GM15510 (cell line): ENCODE measurements at regions not wholly inside any gene's neighbourhood (a gene's known extent, or its start where the extent isn't known, plus 50 kb on each side); places are given as distances from the start of the nearest gene placed in this dataset.

Source experiments
- POLR2A ChIP-seq: IDR thresholded peaks from 3 replicates; pipeline ENCODE4 v1.6.1; 2011; ENCODE audit warnings: borderline replicate concordance; ENCODE audit not compliant: insufficient read length; ENCODE audit errors: extremely low read depth

DNA sequence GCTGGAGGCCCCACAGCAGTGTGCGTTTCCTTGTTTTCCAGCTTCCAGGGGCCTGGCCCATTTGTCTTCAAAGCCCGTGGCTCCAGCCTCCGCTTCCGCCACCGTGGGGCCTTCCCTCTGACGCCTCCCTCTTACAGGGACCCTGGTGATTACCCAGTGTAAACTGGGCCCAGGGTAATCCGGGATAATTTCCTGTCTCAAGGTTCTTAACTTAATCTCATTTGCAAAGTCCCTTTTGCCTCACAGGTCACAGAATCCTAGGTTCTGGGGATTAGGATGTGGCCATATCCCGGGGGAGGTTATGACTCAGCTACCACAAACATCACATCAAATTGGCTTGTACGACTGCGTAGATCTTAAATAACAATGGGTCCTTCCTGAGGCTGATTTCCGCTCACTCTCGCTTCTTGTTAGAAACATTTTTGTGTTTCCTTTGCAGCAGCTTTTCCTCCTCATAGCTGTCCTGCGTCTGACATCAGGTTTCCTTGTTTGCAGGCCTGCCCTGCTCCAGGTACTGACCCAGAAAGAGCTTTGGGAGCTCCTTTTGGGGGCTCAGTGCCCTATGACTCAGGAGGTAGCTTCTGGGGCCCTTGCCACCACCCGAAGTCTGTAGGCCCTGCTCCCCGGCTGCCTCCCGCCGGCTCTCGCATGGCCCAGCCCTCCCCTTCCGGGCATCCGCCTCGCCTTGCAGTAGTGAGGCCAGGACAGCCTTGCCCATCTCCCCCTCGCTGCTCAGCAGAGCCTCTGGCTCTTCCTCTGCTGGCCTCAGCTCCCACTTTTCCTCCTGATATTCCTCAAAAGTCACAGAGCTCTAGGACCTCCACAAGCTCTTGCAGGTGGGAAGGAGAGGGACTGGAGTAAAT, 100.5 kb downstream of the ERMARD start:
- no peak for TF ChIP-seq POLR2A

DNA sequence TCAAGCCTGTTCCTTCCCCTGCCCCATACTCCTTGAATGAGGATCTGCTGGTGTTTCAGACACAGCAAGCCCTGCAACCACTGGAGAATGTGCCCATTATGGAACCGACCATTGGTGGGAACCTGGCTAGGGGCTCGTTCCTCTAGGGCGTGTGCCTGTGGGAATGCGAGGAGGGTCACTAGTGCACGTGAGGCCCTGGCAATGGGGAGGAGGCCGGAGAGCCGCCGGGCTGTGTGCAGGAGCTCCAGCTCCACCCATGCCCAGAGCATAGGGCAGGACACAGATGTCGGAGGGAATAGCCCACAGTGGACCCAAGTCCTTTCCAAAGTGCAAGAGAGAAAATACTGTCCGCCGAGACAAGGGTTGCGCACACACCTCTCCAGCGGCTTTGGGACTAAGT, 99.3 kb downstream of the ERMARD start:
- TF ChIP-seq POLR2A, result no peak

GRCh38 chr6:169850154-169850553, 98.7 kb downstream of the ERMARD start:
- no peak for TF ChIP-seq POLR2A

DNA sequence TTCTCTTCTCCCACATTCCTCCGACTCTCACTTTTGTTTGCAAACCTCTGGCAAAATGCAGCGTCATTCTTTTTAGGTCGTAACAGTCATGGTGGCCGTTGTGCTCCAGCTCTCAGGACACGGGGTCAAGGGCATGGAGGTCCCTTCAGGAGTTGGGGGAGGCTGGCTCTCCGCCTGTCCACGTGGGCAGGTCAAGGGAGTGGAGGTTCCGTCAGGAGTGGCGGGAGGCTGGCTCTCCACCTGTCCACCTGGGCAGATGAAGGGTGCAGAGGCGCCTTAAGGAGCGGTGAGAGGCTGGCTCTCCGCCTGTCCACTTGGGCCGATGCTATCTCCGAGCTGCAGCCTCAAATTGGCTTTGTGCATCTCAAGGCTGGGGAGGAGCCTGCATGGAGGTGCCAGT, 98.0 kb downstream of the ERMARD start:
- TF ChIP-seq POLR2A, result no peak

GRCh38 chr6:169848946-169849345, 97.5 kb downstream of the ERMARD start:
- no peak for TF ChIP-seq POLR2A

GRCh38 chr6:169847901-169848311, 96.5 kb downstream of the ERMARD start:
- TF ChIP-seq POLR2A, result no peak

DNA sequence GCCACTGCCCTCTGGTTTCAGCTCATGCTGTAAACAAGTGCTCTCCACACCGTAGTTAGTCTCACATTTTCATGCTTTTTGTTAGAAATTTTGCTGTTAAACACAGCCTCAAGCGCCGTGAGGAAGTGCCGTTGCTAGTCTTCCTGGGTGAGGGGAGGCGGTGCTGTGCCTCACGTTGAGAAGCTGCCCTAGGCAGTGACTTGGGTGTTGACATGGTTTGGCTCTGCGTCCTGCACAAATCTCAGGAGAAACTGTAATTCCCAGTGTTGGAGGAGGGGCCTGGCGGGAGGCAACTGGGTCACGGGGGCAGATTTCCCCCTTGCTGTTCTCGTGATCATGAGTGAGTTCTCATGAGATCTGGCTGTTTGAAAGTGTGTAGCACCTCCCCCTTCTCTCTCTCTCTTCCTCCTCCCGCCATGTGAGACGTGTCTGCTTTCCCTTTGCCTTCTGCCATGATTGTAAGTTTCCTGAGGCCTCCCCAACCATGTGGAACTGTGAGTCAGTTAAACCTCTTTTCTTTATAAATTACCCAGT, 95.8 kb downstream of the ERMARD start:
- no peak for TF ChIP-seq POLR2A

DNA sequence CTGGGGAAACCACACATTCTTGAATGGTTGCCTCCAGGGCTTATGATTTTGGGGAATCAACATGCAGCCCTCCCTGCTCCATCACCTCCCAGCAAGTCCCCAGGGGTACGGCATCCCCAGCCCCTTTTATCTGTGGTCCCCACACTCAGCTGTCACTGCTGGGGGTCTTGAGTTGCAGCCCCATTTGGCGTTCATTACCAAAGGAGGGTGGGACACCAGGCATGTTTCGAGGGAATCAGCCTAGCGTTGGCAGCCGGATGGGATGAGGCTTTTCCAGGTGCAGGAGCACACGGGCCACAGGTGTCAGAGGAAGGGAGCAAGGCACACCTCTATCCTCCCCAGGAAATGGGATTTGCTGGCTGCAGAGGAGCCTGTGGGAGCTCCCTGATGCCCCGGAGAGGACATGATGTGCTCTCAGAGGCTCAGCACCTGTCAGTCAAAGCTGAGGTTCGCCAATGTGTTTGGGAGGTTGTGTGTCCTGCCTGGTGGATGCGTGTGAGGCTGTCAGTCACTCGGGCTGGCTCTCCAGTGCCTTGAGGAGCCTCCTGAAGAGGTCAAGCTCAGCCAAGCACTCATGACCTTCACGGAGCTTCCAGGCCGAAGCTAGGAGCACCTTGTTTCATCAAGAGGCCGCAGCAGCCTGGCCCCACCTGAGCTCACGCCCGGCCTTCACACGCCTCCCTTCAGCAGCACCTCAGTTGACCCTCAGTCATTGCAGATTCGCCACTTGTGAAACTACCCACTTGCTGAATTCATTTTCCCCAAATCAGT, 95.0 kb downstream of the ERMARD start:
- TF ChIP-seq POLR2A, result no peak

DNA sequence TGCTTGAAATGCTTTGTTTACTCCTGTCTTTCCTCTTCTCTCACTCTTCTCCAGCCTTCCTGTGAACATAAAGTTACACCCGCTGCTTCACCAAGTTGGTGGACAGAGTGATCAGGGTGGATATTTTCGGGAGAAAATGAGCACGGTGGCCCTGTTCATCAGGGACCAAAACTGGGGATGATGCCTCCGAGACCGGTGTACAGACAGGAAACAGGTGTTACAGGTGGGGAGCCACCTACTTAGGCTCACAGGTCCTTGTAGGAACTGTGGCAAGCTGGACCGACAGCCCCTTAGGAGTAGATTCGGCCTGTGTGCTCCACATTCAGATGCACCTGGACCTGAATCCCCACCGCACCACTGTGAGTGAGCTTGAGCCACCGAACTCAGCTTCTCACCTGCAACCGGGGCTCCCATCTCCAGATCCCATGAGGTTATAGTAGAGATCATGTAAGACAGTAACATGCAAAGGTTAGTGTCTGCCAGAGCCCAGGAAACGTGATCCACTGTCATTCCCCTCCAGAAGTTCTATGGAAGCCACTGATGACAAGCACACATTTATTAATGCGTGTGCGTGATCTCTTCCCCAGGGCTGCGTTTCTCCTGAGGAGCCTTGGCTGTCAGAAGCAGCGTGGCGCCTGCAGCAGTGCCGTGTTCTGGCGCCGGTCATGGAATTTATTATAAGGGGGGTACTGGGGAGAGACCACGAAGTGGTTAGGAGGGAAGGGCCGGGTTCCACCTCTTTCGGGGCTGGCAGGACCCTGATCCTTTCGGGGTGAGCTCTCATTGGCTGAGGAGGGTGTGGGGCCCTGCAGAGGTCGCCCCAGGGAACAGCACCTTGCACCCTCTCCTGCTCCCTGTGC, 94.2 kb downstream of the ERMARD start:
- TF ChIP-seq POLR2A, result no peak

DNA sequence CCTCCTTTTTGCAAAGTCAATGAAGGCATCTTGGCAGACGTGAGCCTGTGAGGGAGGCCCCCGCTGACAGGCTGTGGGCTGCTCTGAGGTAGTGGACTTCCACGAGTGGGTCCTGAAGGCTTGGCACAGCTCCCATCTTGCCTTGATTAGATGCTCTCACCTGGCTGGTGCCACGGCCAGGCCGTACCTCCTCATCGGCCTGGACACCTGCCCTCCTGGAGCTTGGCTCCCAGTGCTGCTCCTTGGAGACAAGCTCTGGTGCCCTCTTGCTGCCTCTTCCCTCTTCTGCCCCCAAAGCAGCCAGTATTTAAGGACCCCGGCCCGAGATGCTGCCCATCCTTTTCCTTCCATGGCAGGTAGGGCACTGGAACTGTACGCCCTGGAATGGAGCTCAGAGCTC, 93.5 kb downstream of the ERMARD start:
- no peak for TF ChIP-seq POLR2A

DNA sequence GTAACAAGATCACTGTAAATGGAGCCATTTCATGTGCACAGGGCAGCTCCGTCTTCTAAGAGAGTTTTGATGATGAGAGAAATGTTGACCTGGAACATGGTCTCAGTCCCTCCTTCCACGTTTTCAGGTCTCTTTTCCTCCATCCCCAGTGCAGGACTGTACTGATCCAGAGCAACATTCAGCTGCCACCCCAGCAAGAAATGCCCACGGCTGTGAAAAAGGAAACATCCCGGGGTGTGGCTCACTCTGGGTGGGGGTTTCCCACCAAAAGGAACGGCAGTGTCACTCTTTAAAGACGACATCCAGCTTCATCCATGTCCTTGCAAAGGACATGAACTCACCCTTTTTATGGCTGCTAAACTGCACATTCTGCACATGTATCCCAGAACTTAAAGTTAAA, 92.6 kb downstream of the ERMARD start:
- no peak for TF ChIP-seq POLR2A

DNA sequence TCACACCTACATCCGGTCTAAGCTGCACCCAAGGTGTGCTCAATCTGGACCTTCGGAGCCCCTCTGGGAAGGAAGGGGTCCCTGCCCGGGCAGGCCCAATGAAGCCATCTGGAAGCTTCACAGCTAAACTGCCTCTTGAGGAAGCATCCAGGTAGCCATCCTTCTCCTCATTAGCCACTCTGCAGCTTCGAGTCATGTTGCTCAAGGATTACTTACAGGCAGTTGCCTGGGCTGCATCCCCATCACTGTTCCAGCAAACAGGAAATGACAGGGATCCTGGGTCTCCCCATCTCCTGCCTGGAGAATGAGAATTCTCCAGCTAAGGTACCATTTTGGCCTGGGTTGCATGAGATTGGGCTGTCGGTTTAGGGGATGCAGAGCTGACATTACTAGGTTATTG, 91.7 kb downstream of the ERMARD start:
- no peak for TF ChIP-seq POLR2A

GRCh38 chr6:169841907-169842606, 90.6 kb downstream of the ERMARD start:
- TF ChIP-seq POLR2A, result no peak

GRCh38 chr6:169841251-169841650, 89.8 kb downstream of the ERMARD start:
- TF ChIP-seq POLR2A, result no peak
